DMS53 treated with DMSO at 0.1 percent for 48 hours (cell line): ENCODE measurements at regions not wholly inside any gene's neighbourhood (a gene's known extent, or its start where the extent isn't known, plus 50 kb on each side); places are given as distances from the start of the nearest gene placed in this dataset.
A peak's percentile ranks its signal among the peaks of the same experiment; 100 is the strongest.

Source experiments
- DNase-seq: peaks from one replicate; lab custom pipeline; 2025; ENCODE audit not compliant: unreplicated experiment; lab: John Stamatoyannopoulos, UW

DNA sequence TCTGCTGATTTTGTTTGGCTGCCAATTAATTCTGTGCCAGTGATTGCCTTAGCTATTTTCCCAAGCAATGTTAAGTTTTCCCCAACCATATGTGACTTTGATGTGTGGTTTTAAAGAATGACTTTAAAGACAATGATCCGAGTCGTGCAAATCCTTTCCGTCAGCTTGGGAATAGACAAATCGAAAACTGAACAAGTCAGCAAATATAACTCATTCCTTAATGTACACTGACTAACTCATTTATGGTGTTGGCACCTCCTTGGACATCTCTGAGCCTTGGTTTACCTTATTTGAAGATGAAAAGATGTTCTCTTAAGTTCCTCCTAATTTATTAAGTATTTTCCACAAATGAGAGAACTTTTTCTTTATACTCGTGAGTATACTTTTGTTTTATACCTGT is 249.4 kb upstream of the SLCO3A1 start:
- DNase-seq, result no peak

DNA sequence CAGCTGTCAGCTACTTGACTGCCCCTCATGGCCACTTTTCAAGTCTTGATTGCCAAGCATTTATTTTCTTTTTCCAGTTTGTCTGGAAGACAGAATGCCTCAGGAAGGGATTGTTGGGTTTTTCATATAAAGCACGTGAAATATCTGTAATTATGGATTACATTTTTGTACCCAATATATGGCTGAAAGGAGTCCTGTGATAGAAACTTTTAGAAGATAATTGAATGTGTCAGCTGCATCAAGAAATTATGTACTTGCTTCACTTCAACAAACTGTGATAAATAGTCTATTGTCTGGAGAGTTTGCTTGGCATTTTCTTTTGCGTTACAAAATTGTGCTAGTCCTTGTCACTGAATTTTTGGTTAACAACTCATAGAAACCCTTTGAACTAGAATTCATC is 247.9 kb upstream of the SLCO3A1 start:
- no peak for DNase-seq

DNA sequence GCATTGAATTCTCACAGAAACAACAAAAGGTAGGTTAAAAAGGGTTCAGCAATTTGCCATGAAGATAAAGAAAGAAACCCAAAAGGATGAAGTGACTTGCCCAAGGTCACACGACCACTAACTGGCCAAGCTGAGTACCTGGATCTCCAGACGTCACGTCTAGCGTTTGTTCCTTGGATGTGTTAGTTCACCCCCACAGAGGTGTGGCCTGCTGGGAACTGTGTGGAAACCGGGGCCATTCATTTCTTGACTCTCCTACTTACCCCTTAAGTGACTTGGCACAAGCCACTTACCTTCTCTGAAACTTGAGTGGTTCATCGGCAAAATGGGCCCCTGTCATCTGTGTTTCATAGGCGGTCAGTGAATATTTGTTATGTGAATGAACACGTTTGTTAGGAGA is 244.3 kb upstream of the SLCO3A1 start:
- no peak for DNase-seq

DNA sequence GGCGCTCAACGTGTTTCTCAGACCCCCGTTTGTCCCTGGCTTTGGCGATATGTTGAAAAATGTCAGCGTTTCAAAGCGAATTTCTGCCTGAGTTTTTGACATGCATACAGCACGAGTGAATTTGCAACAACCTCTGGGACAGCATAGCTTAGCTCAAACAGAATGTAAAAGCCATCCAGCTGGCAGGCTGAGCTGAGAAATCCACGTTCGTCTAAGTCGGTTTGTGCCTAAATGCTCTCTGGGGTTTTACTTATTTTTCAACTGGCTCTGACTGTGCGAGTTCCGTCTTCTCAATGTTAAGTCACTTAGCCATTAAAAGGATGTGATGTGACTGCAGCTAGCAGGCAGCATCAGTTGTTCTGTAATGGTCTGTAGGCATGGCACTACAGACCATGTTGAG is 243.5 kb upstream of the SLCO3A1 start:
- DNase-seq, result no peak

- DNase-seq, result no peak
Measured at GRCh38 chr15:91611561-91612323, 241.8 kb upstream of the SLCO3A1 start.

DNA sequence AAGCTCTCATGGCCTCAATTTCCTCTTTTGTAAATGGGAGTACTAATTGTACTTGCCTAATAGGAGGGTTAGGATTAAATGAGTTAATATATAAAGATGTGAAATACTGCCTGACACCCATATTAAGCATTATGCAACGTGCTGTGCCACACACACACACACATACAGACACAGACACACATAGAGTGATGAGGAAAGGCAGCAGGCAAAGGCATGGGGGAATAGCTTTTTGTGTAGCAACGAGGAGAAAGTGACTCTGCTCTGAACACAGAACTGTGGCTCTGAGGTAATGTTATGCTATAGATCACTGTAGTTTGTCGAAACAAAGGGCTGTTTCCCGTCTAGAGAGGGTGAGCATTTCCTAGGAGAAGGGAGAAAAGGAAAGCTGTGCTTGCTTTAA is 233.3 kb upstream of the SLCO3A1 start:
- DNase-seq, result no peak

DNA sequence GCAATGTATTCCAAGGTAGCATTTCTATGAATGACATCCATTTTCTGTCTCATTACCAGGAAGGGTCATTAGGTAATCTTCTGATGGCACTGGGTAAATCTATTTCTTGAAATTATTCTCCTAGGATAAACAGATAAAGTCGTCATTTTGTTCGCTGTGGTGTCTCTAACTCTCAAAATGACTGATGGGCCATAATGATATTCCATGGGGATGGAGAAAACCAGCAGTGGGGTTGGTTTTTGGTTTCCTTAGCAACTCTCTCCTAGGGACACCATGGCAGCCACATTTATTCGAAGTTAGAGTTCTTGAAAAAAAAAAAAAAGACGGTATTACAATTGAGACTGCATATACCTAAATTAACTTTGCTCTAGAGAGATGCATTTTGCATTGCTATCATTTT is 231.3 kb upstream of the SLCO3A1 start:
- DNase-seq, result no peak

DNA sequence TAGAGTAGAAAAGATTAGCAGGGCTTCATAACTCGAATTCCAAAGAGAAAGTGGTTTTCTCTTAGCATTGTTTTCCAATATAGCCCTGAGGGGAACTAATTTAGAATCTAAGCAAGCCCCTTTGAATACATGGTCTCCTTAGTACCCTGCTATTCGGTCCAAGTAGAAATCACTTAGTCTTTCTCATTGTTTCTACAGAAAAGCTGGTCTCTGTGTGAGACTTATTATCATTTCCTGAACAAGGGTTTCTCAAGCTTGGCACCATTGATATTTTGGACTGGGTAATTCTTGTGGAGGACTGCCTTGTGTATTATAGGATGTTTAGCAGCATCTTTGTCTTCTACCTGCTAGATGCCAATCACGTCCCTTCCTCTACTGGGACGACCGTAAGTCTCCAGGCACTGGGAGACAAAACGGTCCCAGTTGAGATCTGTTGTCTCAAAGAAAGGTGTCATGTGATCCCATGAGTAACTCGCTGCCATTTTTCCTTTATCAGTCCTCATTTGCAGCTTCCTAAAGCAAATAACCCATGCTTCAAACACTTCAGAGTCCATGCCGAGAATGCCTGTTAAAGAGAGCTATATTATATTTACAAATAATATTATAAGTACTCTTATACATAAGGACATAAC is 230.7 kb upstream of the SLCO3A1 start:
- no peak for DNase-seq

- no peak for DNase-seq
Measured at GRCh38 chr15:91624353-91624968, 229.0 kb upstream of the SLCO3A1 start.

- no peak for DNase-seq
Measured at GRCh38 chr15:91625506-91625905, 228.0 kb upstream of the SLCO3A1 start.

DNA sequence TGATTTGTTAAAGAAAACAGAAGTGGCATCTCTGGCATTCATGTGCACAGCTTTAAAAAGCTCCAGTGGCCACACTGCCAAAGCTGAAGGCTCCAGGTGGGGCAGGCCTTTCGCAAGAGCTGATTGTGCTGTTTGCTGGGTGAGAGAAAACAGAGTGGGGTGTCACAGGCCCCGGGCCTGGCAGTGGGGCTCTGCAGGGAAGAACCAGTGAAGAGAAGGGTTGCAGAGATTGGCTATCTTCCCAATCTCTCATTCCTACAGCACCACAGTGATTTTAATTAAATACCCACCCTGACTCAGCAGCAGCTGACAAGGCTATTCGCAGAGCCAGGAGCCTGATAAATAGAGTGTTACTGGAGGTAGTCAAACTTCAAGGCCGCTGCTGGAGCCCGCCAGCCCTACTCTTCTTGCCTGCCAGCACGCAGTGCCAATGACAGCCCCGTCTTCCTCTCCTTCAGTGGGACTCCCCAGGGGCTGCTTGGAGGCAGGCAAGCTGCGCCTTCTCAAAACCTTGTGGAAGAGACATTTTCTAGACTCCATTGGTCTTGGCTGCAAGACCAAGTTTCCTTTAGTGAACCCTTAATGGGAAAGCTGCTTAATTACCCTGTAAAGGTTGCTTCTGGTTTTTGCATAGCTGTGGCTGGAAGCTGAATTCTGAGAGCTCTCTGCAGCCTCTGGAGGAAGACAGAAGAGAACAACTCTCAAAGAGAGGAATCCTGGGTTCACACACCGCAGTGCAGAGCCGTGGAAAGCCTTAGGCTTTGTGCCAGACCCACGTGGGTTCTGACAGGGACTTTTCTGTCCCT is 225.8 kb upstream of the SLCO3A1 start:
- DNase-seq, result no peak

DNA sequence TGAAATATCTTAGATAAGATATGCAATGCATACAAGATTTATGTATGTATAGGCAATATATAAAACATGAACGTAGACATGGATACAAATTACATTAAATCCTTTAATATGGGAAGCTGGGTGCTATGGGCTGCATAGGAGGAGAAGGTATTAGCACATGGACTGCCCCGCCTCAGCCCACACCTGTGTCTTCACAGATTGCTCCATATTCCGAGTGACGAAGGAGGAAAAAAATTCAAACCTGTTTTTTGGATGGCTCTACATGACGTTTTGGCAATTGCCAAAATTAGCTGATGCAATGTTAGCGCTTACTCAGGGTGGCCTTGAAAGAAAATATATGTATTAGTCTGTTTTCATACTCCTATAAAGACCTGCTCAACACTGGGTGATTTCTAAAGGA is 223.4 kb upstream of the SLCO3A1 start:
- DNase-seq, result no peak

DNA sequence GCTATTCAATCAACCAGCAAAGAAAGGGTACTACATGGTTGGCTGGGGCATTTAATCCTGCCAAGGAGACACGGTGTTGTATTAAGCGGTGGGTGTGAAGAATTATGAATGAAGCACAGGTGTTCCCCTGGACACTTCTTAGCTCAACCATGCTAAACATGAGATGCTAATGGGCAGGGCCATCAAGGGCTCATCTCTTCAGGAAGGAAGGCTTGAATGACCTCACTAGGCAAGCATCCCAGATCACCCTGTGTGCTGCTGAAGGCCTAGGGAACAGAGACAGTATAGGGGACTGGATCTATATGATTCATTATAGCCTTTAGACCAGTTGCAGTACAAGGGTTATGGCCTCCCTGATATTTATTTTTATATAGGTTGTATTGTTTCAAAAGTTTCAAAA is 221.3 kb upstream of the SLCO3A1 start:
- peak; percentile 53 for DNase-seq

- no peak for DNase-seq
Measured at GRCh38 chr15:91632981-91633380, 220.5 kb upstream of the SLCO3A1 start.

DNA sequence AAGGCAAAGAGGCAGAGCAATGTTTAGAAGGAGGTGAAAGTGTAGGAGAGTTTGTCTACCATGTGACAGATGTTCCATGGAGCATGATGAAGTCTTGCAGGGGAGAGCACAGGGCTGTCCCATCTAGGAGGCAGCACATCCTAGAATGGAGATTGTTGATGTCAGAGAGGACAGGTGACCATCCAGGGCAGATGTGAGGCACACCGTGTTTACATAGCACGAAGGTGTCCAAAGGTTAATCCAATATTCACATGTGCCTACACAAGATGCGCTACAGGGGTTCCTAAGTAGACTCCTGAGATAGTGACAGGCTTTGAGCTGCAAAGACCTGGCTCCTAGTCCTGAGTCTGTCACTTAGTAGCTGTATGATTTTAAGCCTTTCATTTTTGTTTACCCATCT is 219.3 kb upstream of the SLCO3A1 start:
- DNase-seq, result peak; percentile 46

- no peak for DNase-seq
Measured at GRCh38 chr15:91635080-91635479, 218.4 kb upstream of the SLCO3A1 start.

- no peak for DNase-seq
Measured at GRCh38 chr15:91635641-91636040, 217.9 kb upstream of the SLCO3A1 start.

- no peak for DNase-seq
Measured at GRCh38 chr15:91649016-91649415, 204.5 kb upstream of the SLCO3A1 start.

DNA sequence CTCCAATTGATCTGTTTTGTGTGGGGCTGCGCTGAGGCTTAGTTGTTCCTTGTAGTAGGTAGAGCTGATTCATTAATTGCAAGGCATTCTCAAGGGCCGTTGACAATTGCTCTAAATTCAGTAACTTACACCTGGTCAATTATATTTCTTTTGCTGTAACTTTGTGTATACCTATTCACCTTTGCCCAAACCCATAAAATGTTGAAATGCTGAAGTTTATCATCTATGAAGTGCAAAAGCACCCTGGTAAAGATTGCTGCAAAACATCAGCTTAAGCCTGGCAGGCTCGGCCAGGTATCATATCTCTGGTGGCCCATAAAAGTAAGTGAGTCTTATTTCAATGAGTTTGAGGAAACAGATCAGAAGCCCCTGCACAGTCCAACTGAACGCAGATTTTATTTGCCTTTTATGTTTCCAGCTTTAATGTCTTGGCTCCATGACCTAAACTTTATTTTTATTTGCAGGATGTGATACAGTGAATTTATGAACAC is 203.6 kb upstream of the SLCO3A1 start:
- no peak for DNase-seq

DNA sequence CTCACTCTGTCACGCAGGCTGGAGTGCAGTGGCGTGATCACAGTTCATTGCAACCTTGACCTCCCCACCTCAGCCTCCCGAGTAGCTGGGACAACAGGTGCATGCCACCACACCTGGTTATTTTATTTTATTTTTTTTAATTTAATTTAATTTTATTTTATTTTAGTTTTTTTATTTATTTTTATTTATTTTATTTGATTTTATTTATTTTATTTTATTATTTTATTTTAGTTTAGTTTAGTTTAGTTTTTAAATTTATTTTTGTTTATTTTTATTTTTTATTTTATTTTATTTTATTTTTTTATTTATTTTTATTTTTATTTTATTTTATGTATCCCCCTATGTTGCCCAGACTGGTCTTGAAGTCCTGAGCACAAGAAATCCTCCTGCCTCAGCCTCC is 202.3 kb upstream of the SLCO3A1 start:
- no peak for DNase-seq

DNA sequence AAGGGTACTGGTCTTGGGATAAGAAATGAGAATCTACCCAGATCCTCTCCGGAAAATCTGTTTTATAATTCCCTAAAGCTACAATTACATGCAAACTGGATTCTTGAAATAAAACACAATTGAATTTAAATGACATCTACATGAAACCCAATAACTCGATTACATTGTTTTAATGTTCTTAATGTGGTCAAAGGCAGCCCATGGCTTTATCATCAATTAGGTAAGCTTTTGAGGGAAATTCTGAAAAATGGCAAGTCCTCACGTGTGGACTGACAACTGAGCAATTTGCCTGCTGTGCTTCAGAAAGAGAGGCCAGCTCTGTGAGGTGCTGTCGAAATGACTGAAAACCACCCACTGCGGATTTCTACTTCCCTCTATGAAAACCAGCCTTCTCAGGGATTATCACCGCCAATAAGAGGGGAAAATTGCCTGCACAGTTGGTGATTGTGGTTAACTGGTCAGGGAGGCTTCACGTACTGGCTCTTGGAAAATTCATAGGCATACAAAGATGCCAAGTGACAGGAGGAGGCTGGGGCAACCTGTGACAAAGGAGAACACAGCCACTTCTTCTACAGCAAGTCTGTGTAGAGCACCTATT is 200.8 kb upstream of the SLCO3A1 start:
- no peak for DNase-seq
